HG02763 (cell line): ENCODE measurements at regions not wholly inside any gene's neighbourhood (a gene's known extent, or its start where the extent isn't known, plus 50 kb on each side); places are given as distances from the start of the nearest gene placed in this dataset.

Source experiments
- ATAC-seq: cut with Tn5 transposase; IDR thresholded peaks from one replicate; pipeline ENCODE4 v1.9.1; 2021; ENCODE audit warnings: mild to moderate bottlenecking, moderate library complexity; ENCODE audit not compliant: unreplicated experiment

DNA sequence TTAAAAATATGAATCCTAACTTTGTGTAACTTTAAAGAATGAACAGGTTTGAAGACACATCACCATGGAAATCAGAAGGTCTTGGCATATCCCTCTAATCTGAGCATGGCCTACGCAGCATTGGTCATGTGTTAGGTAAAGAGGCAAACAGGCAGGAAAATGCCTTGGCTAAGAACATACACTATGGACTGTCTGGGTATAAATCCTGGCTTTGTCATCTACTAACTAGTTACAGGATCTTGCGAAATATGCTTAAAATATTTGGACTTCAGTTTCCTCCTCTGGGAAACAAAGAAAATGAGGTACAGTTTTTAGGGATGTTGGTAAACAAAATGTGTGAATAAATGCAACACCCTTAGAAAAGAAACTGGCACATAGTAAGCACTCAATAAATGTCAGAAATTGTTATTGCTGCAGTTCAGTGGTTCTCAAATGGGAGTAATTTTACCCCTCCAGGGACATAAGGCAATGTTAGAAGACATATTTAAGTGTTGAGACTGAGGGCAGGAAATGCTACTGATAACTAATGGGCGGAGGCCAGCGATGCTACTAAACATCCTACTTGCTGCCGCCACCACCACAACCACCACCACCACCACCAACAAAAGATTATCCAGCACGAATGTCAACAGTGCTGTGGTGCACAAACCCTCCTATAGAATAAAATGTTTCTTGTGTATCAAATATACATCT lies 770.8 kb upstream of the SOX9 start:
- ATAC-seq: no peak

DNA sequence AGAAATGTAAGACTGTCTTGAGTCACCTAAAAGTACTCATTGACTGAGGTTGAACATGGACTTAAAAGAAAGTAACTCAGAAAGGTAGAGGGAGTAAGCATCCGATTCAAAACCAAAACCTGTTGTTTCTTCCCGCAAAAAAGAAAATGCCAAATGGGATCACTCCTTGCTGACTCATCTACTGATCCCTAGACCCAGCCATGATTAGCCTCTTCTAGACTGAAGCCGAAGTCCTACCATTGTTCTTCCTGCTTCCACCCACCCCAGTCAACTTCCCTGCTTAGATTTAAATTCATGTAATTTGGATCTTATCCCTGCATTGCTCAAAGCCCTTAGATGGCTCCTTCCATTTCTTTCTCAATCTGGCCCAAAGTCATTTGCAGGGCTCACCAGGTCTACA lies 760.5 kb upstream of the SOX9 start:
- ATAC-seq: no peak

DNA sequence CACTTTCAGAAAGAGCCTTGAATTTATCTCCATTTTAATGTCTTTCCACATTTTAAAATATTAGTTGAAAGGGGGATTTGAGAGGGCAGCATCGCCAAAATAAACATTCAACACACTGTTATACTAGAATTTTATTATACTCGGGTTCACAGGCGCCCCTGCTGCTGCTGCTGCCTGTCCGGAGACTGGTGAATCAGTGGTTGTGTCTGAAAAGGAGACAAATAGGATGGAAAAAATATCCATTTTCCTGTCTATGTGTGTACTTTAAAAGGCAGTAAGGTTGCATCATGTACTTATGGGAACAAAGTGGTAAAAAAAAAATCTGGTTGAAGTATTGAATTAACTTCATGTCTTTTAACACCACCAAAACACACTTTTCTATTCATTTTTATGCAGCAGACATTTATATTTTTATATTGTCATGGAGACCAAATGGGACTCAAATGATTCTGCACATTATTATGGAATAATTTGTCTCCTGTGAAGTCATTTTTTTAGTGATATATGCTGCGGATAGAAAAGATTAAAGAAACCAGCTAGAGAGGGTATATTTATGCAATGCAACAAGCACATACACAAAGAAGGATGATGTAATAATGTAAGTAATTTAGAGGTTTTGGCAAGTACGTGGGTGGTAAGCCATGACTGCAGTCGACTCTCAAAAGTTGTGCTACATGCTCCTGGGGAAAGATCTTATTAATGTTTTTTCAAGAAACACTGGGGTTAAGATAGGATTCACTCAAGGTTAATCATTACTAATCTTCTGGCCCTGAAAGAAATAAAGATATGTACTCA lies 759.0 kb upstream of the SOX9 start:
- no peak for ATAC-seq

DNA sequence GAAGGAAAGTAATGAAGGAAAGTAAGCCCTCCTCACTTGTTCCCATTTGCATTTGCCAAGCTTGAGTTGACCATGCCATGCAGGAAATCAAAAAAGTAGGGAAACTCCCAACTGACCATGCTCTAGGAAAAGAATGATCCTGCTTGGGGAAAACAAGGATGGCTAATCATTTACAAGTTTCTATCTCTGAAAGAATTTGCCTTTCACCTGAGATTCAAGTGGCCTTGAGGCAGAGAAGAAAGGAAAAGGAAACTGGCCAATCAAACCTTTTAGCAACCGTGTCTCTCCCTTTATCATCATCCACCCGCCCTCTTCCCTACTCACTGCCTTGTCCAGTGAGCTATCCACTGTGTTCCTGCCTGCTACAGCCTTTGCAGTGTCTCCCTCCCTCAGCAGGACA lies 757.2 kb upstream of the SOX9 start:
- ATAC-seq: no peak

DNA sequence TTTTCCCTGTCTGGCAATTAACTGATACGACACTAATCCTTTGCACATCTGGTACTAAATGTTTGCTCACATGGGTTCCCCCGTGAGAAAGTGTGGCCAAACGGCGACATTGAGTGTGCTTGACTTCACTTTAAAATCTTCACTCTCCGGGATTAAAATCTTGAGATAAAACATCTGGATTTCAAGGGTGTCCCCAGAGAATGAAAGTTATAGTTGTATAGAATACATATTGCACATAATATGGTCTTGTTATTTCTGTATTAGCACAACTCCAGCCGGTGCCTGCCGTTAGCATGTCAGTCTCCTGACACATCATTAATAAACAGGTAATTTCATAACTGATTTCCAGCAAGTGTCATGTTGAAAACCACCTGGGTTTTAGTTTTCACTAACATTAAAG lies 749.0 kb upstream of the SOX9 start:
- ATAC-seq: no peak

DNA sequence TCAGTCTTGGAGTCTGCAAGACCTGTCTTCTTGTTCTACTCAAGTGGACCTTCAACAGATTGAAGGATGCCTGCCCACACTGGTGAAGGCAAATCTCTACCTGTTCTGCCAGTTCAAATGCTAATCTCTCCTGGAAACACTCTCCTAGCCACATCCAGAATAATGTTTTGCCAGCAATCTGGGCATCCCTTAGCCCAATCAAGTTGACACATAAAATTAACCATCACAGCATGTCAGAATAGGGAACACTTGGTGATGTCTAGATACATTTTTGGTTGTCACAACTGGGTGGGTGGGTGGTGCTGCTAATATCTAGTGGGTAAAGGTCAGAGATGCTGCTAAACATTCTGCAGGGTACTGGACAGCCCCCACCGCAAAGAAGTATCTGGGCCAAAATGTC lies 744.9 kb upstream of the SOX9 start:
- no peak for ATAC-seq

DNA sequence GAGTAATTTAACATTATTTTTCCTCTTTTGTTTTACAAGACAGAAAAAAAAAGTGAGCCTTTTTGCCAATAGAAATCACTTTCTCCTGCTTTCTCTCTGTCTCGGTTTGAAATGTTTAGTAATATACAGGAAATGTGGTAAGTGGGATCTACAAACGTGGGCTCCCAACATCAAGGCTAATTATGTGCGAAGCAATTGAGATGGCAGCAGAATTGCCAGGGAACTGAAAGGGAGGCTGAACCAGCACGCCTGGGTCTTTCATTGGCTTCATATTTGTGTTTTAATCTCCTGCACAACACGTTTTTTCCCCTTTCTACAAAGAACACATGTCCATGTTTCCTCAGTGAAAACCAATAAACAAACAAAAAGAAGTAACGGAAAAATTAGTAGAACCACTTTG lies 743.9 kb upstream of the SOX9 start:
- ATAC-seq: no peak

DNA sequence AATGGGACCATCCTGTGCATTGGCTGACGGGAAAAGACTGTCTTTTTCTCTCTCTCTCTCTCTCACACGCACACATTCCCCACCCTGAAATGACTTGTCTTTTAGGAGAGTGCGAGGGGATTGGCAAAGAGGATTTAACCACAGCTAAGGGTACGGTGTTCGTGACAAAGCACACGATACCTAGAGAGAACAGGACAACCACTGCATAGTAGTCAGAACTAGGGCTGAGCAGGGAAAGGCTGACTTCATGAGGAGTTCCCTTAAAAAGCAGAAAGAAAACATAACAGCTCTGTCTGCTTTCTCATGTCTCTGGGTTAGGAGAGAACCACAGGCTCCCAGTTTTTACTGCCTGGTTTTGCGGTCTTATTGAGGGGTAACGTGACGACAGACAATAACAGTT lies 742.8 kb upstream of the SOX9 start:
- ATAC-seq: no peak

DNA sequence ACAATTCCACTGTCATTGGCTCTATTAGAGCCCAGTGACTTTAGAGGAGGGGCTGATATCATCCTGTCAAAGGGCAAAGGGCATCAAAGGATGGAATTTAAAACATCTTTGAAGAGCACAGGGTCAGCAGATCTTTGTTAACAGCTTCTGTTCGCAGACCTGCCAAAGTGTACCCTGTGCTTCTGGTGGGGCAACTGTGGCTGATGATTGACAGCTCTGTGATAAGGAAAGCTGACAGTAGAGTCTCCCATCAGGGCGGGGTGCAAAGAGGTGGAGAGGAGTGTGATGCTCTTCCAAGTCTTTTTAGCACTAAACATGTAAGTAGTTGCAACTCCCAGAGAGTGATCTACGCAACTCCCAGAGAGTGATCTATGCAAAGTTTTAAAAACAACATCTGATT lies 742.1 kb upstream of the SOX9 start:
- no peak for ATAC-seq

DNA sequence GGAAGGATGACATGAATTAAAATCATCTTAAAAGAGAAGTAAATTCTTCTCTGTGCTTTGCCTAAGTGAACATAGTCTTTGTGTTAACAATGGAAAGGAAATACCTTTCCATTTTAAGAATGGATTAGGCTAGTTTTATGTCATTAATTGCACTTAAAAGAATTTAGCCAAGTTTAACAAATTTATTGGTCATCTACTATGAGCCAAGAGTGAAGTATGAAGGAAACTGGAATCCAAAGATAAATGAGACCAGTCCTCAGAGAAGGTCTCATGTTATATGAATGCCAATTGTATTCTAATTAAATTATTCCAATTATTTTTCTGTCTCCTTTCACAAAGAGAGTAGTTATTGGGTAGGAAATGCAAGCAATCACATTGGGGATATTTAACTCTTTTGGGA lies 741.3 kb upstream of the SOX9 start:
- ATAC-seq: no peak

DNA sequence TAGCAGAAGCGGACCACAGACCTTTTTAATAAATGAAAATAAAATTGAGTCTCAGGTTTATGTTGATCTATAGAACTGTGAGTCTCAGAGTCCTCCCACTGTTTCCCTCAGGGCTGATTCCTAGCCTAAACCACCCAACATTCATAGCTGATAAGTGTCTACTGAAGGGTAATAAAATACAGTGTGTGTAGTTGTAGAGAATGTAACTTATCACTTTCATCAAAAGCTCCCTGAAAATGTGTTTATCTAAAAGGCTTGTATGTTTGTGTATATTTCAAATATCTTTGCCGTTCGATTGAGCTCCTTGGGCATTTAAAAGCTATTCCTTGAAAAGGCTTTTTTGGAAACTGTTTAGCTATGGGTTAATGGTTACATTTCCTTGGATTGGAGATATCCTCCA lies 740.3 kb upstream of the SOX9 start:
- ATAC-seq: no peak

DNA sequence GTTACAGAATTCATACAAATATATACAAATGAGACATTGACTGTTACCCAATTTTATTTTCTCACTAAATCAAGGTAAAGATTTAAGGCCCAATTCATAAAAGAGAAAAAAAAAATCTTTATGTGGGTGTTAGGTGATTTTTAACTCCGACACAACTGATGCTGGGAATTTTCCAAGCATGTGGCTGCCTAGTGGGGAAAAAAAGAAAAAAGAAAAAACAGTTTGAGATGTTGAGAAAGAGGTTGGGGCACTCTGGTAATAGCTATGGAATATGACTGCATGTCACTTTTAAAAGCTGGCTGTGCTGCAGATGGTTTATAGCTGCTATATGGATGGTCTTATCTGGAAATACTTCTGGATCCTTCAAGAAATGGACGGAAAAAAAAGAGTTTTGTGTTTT lies 739.9 kb upstream of the SOX9 start:
- ATAC-seq: no peak

DNA sequence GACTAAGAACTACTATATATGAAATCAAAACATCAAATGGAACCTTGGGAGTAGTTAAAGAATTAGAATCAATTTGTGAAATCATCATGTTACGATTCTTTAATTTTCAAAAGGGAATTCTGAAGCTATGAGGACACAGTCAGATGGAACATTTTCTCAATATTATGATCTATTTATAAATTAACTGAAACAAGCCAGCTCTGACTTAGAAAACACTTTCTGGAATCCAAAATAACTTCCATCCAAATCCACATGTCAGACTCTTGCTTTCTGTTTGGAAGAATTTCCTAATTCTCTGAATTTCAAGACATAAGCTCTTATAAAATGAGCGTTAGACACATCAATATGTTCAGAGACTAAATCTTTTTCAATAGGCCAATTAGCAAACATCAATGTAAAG lies 737.7 kb upstream of the SOX9 start:
- ATAC-seq: no peak

DNA sequence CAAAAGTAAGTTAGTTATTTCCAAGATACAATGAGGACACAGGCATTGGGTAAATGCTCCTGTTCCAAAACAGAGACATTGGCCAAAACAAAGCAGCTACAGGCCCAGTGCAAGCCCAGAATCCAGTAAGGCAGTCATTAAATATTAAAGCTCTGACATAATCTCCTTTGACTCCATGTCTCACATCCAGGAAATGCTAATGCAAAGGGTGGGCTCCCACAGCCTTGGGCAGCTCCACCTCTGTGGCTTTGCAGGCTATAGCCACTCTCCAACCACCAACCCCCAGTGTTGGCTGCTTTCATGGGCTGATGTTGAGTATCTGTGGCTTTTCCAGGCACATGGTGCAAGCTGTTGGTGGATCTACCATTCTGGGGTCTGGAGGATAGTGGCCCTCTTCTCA lies 733.4 kb upstream of the SOX9 start:
- no peak for ATAC-seq

DNA sequence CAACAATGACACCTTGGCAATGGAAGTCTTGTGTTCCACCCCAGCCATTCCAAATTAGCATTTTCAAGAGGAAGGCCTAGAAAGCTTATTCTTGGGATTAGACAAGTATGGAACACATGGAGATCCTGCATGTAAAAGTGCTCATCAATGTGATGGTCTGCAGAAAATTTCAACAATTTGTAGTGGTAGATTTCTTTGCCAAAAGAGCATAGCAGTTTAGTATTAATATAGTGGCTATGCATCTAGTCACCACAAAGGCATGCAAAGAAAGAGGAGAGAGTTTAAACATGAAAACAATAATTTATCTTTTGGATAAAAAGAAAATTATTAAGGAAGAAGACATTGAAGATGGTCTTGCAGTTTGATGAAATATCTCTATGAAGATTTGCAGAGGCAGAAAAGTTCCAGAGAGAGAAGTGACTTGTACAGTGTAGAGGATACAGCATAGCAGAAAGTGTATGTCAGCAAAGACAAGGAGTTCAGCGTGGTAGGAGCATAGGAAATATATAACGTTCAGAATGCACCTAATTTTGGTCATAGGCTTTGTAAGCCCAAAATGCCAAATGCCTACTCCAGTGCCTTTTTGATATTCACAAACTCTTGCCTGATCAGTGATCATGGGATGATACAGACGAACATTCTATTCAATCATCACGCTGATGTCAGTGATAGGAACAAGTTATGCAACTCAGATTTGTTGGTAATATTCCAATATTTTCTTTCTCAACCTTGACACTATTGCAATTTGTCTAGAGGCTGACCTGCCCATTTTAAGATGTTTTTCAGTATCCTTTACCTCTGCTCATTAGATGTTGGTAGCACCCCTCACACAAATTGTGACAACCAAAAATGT lies 727.9 kb upstream of the SOX9 start:
- ATAC-seq: no peak

DNA sequence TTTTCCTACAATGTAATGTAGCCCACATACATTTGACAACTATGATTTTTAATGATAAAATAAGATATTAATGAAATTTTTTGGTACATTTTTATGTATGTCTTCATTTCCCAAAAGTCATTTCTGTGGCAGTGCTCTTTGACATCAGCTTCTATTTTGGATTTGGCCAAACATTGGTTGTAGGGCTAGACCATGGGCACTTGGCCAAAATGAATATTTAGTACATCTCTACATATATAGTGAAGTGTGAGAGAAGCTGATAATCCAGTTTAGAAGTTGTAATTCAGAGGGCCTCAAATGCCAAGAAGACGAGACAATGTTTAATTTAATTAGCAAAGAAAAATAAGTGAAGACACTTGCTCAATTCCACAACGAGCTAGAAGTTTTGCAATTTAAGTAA lies 724.9 kb upstream of the SOX9 start:
- ATAC-seq: no peak

DNA sequence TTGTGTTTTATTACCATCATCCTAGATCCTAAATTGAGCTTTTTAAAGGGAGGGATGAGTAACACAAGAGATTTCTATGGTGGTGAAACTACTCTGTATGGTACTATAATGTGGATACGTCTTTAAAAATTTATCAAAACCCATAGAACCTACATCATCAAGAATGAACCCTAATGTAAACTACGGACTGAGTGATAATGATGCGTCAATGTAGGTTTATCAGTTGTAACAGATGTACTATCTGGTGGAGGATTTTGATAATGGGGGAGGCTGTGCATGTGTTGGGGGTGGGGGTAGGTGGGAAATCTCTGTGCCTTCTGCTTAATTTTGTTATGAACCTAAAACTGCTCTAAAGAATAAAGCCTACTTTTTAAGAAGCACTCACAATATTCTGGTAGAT lies 724.1 kb upstream of the SOX9 start:
- no peak for ATAC-seq

DNA sequence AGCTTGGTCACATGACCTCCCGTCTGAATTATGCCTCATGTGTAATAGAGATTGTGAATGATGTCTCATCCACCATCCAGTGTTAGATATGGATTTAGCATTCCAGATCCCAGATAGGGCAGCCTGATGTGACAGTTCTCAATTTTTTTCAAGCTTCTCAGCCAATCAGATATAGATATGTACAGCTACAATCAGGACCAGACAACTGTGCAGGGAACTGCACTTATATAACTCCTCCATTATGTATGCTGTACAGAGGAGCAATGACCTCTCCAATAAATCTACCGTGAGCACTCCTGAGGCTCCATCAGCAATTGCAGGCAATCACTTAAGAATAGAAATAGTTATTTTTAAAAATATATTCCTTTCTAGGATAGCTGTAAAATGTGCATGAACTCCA lies 722.8 kb upstream of the SOX9 start:
- ATAC-seq: no peak

DNA sequence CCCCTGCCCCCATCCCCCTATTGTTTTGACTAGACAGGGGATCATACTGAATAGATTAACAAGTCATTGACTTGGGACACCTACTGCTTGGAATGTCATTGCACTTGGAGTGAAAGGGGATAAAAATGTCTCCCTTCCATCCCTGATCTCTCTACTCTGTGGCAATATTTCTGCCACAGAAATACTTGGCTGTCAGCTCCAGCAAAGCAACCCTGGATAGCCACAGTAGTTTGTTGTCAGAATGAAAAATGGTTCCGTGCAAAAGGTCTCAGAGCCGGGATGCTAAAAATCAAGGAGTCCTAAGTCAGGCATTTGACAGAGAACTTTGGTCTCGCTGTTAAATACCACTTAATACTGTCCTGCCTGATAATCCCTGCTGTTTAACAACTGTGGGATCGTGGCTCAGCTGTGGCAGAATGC lies 722.0 kb upstream of the SOX9 start:
- ATAC-seq: no peak

DNA sequence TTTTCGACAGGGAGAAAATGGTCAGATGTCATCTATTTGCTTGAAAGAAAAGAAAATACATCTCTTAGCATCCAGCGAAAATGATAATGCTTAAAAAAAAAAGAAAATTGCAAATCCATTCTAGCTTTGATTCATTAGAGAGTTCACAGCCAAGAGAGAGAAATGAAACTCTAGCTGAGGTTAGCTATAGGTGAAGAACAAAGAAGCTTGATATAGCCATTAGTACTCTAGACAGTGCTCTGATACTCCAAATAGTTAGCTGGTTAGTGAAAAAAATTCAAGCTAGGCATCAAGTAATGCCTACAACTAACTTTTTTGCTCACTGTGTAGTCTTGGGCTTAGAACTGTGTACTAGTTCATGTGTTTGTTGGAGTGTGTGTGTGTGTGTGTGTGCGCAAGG lies 721.6 kb upstream of the SOX9 start:
- no peak for ATAC-seq

DNA sequence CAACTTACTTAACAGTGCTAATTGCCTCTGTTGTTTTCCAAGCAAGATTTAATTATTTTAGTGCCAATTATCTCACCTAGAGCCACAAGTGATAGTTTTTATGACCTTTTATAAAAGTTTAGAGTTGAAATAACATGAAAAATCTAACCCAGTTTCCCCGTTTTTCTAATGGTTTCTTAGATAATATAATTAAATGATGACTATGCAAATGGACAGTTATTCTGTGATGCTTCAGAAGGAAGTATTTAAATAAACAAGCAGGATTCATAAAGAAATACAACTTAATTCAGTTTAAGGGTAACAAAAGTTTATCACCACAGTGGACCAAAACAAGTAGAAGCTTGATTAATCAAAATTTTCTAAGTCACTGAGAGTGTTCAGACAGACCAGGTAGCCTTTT lies 721.2 kb upstream of the SOX9 start:
- ATAC-seq: no peak

DNA sequence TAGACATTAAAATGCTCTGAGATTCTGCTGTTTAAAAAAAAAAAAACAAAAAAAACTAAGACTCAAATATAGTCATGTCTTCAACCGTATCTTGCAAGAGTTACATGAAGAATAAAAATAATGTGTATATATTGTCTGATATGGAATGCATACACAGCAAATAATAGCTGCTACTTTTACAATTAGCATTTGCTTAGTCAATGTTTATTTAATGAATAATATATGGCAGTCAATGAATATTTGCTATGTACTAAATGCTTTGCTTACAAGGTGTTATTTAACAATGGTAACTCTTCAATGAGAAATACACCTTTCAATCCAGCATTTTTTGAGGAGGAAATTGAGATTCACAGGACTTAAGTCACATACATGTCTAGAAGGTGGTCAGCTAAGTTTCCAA lies 718.8 kb upstream of the SOX9 start:
- no peak for ATAC-seq
